Cardiac muscle cell (in vitro differentiated cells and primary cell): ENCODE measurements at regions not wholly inside any gene's neighbourhood (a gene's known extent, or its start where the extent isn't known, plus 50 kb on each side); places are given as distances from the start of the nearest gene placed in this dataset.

Experiments used
- DNase-seq, 2 donors: peaks; one replicate each; pipeline versions ENCODE4 v3.0.0 to v3.0.0-alpha.2; 2010 to 2017; ENCODE audit warnings: low read depth in 1 of 2, low spot score in 1 of 2
- H3K27ac ChIP-seq: fragments of 200-600 bp; sonication (generic); 2 replicates; pipeline ENCODE4 v1.5.1; 2016
- H3K27me3 ChIP-seq: fragments of 200-600 bp; sonication (generic); 2 replicates; pipeline ENCODE4 v1.6.0; 2016; ENCODE audit warnings: control low read depth
- H3K36me3 ChIP-seq: fragments of 200-600 bp; sonication (generic); 2 replicates; pipeline ENCODE4 v1.5.1; 2016; ENCODE audit warnings: control low read depth
- H3K4me1 ChIP-seq: fragments of 200-600 bp; sonication (generic); 2 replicates; pipeline ENCODE4 v1.8.1; 2017; ENCODE audit warnings: low read depth, mild to moderate bottlenecking, mixed run types
- H3K4me3 ChIP-seq: fragments of 200-600 bp; sonication (generic); 2 replicates; pipeline ENCODE4 v1.5.1; 2016; ENCODE audit warnings: mild to moderate bottlenecking
- H3K9me3 ChIP-seq: fragments of 200-600 bp; sonication (generic); 2 replicates; pipeline ENCODE4 v1.5.1; 2017; ENCODE audit warnings: low read depth, mild to moderate bottlenecking, control low read depth
- CTCF ChIP-seq: IDR thresholded peaks from 2 replicates; pipeline ENCODE4 v1.5.1; 2012; ENCODE audit warnings: low read depth, mild to moderate bottlenecking, low read length

DNA sequence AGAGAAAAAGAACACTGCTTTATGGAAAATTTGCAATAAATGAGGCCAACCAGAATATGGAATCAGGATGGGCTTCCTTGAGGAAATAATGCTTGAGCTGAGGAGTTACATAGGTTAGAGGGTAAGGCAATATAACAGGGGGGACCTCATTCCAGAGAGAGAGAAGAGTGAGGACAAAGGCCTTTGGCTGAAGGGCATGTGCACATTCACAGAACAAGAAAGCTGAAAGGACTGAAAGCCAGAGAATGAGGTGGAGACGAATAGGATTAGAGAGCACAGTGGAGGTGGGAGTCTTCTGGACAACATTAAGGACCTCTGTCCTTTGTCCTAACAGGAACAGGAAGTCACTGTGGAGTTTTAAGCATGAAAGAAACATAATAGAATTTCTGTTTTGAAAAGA is 60.7 kb upstream of the MROH9 start:
- no peak for DNase-seq
- Histone ChIP-seq H3K27ac (no peak overlapping the region), H3K4me3 (no peak overlapping the region), H3K9me3 (no peaks in the 10 kb centered on the region), H3K4me1 (no peaks in the 10 kb centered on the region), H3K36me3 (no peaks in the 10 kb centered on the region), H3K27me3 (no peaks in the 10 kb centered on the region)
- TF ChIP-seq CTCF, result no peak

DNA sequence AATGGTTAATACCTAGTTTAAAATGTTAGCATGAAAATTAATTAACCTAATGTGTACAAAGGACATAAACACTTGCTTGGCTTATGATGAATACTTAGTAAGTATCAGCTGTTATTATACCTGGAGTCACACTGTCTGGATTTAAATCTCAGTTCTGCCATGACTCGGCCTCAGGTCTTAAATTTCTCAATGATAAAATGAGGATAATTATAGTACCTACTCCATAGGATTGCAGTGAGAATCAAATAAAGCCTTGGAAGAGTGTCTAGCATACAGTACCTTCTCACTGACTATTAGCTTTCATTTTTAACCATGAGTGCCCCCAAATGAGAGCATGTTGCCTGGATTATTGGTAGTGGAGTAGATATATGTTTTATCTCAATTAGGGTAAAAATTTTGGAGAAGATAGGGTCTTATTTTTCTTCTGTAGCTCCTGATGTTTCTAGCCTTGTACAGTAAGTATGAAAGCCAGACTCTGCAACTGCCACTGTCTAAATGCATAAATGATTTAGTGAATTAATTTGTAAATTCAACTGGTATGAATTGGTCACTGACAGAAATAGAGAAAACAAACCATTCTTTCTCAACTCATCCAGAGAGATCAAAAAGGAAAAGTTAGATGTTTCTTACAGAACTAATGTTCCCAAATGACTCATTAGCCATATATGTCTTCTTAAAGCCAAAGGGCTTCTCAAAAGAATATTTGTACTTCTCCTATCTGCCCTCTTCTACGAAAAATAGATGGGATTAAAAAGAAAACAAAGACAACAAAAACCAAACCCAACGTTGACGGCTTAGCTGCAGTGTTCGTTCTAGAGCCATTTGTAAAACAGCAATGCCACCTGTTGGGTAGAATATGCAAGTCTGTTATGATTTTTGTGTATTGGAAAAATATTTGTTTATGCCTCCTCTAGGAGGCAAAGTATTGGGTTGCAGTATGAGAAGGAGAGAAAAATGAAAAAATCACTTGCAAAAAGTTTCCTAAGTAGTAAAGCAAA is 53.8 kb upstream of the MROH9 start:
- peak; percentile 3 to 69 for DNase-seq
- TF ChIP-seq CTCF, result peak; percentile 51

More for the DNA sequence above, 53.8 kb upstream of the MROH9 start:
- no peak overlapping the region for H3K27ac ChIP-seq
- no peaks in the 10 kb centered on the region for H3K36me3 ChIP-seq
- H3K9me3 ChIP-seq, result no peaks in the 10 kb centered on the region
- no peak overlapping the region for H3K4me3 ChIP-seq
- no peaks in the 10 kb centered on the region for H3K27me3 ChIP-seq
- no peaks in the 10 kb centered on the region for H3K4me1 ChIP-seq
